ENCODE measurements at regions not wholly inside any gene's neighbourhood (a gene's known extent, or its start where the extent isn't known, plus 50 kb on each side); places are given as distances from the start of the nearest gene placed in this dataset.
A peak's percentile ranks its signal among the peaks of the same experiment; 100 is the strongest.
"Not testable (repeated sequence)": the region's sequence is repeated elsewhere in the genome, so short reads cannot be mapped to it uniquely, and the experiment has no call there.

DNA sequence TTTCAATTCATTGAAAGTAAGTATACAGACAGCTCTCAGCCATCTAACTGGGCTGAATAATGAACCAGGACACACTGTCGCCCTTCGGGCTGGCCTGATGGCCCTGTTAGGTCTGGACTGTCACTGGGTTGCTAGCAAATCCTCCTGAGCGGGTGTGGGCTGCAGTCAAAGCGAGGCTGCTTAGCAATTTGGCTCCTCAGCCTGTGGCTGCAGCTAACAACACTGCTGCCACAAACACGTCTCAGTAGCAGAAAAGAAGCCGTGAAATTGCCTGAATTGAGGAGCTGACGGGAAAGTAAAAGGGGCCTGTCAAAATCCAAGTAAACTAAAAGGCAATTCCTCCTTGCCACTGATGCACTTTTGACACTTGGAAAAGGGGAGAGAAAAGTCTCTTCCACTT is 72.8 kb downstream of the SMIM20 start:
- Histone ChIP-seq H3K4me1 (peaks cover 0 to 6% (median 0%) of the 10 kb centered on the region in 12 donors), H3K36me3 (no peaks in the 10 kb centered on the region), H3K9me3 (no peaks in the 10 kb centered on the region), H3K4me3 (no peak overlapping the region), H3K27ac (no peak overlapping the region), H3K27me3 (no peaks in the 10 kb centered on the region)
- WGBS, 4 donors = 85 to 95% (median 93%) methylated on average over 7 of the region's 7 CpGs
- DNase-seq (peak in 1 of 5 donors; percentile 10), ATAC-seq (no peak)
- intact Hi-C loops (cut with DNase I) = loop anchor here in 8 of 10 donors (5.0 to 10.0 kb wide), 4 partner anchors 60 to 428 kb away; partner anchors contain the start of gene RBPJ (in 2 of the 8)
- TF ChIP-seq CTCF (IDR thresholded peaks at IDR 0.05) (no peak), POLR2A (IDR thresholded peaks at IDR 0.05) (no peak)

GRCh38 chr4:25991340-25991739 is 77.3 kb downstream of the SMIM20 start:
- DNase-seq = peak in 1 of 5 donors; percentile 0
- no peak for ATAC-seq
- intact Hi-C loops (cut with DNase I) = loop anchor here in 1 of 10 donors (10.0 kb wide), 1 partner anchor 83 kb away; no protein-coding TSS in a partner anchor

GRCh38 chr4:25993395-25994185 is 79.6 kb downstream of the SMIM20 start:
- DNase-seq (peak in 4 of 5 donors; percentile 33 to 67 (median 40)), ATAC-seq (peak in 3 of 4 donors; percentile 68 to 75 (median 71))
- peaks cover 0 to 25% (median 0%) of the 10 kb centered on the region in 12 donors for H3K4me1 ChIP-seq
- no peaks in the 10 kb centered on the region for H3K9me3 ChIP-seq
- H3K4me3 ChIP-seq = no peak overlapping the region
- peak overlapping the region in 2 of 12 donors; percentile 34 for H3K27ac ChIP-seq
- intact Hi-C loops (cut with DNase I) = loop anchor here in 2 of 10 donors (1.0 to 10.0 kb wide), 2 partner anchors 17 to 81 kb away; no protein-coding TSS in a partner anchor
- TF ChIP-seq CTCF (IDR thresholded peaks at IDR 0.05) (peak in 7 of 12 donors; percentile 9 to 34 (median 13)), POLR2A (IDR thresholded peaks at IDR 0.05) (no peak)
- 52 to 56% (median 55%) methylated on average over 16 of the region's 16 CpGs for WGBS, 4 donors
- H3K27me3 ChIP-seq = no peaks in the 10 kb centered on the region
- no peaks in the 10 kb centered on the region for H3K36me3 ChIP-seq

More at GRCh38 chr4:25991340-25991739, 77.3 kb downstream of the SMIM20 start:
- no peak overlapping the region for H3K4me3 ChIP-seq
- H3K9me3 ChIP-seq = no peaks in the 10 kb centered on the region
- WGBS, 4 donors = 72 to 79% (median 78%) methylated on average over 3 of the region's 3 CpGs
- no peaks in the 10 kb centered on the region for H3K27me3 ChIP-seq
- no peaks in the 10 kb centered on the region for H3K36me3 ChIP-seq
- H3K4me1 ChIP-seq = peaks cover 0 to 31% (median 3%) of the 10 kb centered on the region in 12 donors
- no peak overlapping the region for H3K27ac ChIP-seq
- no peak for TF ChIP-seq CTCF (IDR thresholded peaks at IDR 0.05)
- TF ChIP-seq POLR2A (IDR thresholded peaks at IDR 0.05) = no peak

- not testable (repeated sequence) for H3K27me3 ChIP-seq, H3K9me3 ChIP-seq, H3K4me3 ChIP-seq, H3K36me3 ChIP-seq
- intact Hi-C loops (cut with DNase I) = loop anchor here in 2 of 10 donors (1.0 to 10.0 kb wide), 2 partner anchors 18 to 80 kb away; no protein-coding TSS in a partner anchor
- Histone ChIP-seq H3K27ac (peak overlapping the region in 5 of 12 donors; percentile 15 to 44 (median 34)), H3K4me1 (peaks cover 0 to 25% (median 0%) of the 10 kb centered on the region in 12 donors)
- 69 to 81% (median 74%) methylated on average over 4 of the region's 4 CpGs for WGBS, 4 donors
- ATAC-seq (peak in 2 of 4 donors; percentile 40 to 81), DNase-seq (peak in 1 of 5 donors; percentile 56)
Measured at GRCh38 chr4:25994577-25994976, 80.6 kb downstream of the SMIM20 start.

Data from heart left ventricle (tissue), 16 donors.